Liver (tissue), 8 donors: ENCODE measurements at regions not wholly inside any gene's neighbourhood (a gene's known extent, or its start where the extent isn't known, plus 50 kb on each side); places are given as distances from the start of the nearest gene placed in this dataset.

Source experiments
- DNase-seq: peaks from one replicate; pipeline ENCODE4 v3.0.0-alpha.2; 2017; ENCODE audit warnings: low spot score
- H3K27ac ChIP-seq, 2 donors: one replicate each; pipeline ENCODE4 v1.7.0; 2013; ENCODE audit warnings: inconsistent platforms in 2 of 2, low read length in 2 of 2, control low read depth in 1 of 2, low read depth in 1 of 2, mild to moderate bottlenecking in 1 of 2
- H3K27me3 ChIP-seq, 4 donors: one replicate each; pipeline versions ENCODE4 v1.6.1 to v1.7.0; 2013; ENCODE audit warnings: low read length in 3 of 4, inconsistent platforms in 1 of 4, mild to moderate bottlenecking in 1 of 4, moderate library complexity in 1 of 4; ENCODE audit not compliant: control insufficient read depth in 4 of 4, insufficient read depth in 4 of 4
- H3K36me3 ChIP-seq, 4 donors: one replicate each; pipeline versions ENCODE4 v1.6.1 to v1.7.0; 2013; ENCODE audit warnings: low read length in 3 of 4, mild to moderate bottlenecking in 3 of 4, low read depth in 1 of 4, moderate library complexity in 1 of 4; ENCODE audit not compliant: control insufficient read depth in 4 of 4, insufficient read depth in 3 of 4
- H3K4me1 ChIP-seq, 4 donors: one replicate each; pipeline versions ENCODE4 v1.6.1 to v1.7.0; 2013; ENCODE audit warnings: low read length in 3 of 4, mild to moderate bottlenecking in 3 of 4, moderate library complexity in 1 of 4; ENCODE audit not compliant: control insufficient read depth in 4 of 4, insufficient read depth in 4 of 4
- H3K4me3 ChIP-seq, 3 donors: one replicate each; pipeline versions ENCODE4 v1.6.1 to v1.7.0; 2013; ENCODE audit warnings: low read length in 3 of 3, control low read depth in 1 of 3, low read depth in 1 of 3, mild to moderate bottlenecking in 1 of 3
- H3K9ac ChIP-seq, 2 donors: one replicate each; pipeline ENCODE4 v1.7.0; 2013; ENCODE audit warnings: low read length in 2 of 2, mild to moderate bottlenecking in 2 of 2, moderate library complexity in 2 of 2, control low read depth in 1 of 2, low read depth in 1 of 2
- H3K9me3 ChIP-seq, 4 donors: one replicate each; pipeline versions ENCODE4 v1.6.1 to v1.7.0; 2013; ENCODE audit warnings: low read length in 3 of 4; ENCODE audit not compliant: control insufficient read depth in 4 of 4
- ATF3 ChIP-seq: IDR thresholded peaks from 2 replicates; pipeline ENCODE4 v1.6.1; 2016; ENCODE audit warnings: antibody characterized with exemption
- CTCF ChIP-seq: fragments of 150-350 bp; IDR thresholded peaks from 2 replicates; pipeline ENCODE4 v1.5.1; 2017; ENCODE audit warnings: improper control_type of control experiment, low read depth, low read length; ENCODE audit not compliant: missing input control
- EGR1 ChIP-seq, 2 donors: IDR thresholded peaks; 2 replicates each; pipeline ENCODE4 v1.6.1; 2016 to 2018; ENCODE audit warnings: antibody characterized with exemption in 2 of 2, low read depth in 2 of 2
- FOXA1 ChIP-seq: IDR thresholded peaks from 2 replicates; pipeline ENCODE4 v1.6.1; 2016; ENCODE audit warnings: antibody characterized with exemption
- FOXA2 ChIP-seq: IDR thresholded peaks from 2 replicates; pipeline ENCODE4 v1.6.1; 2016; ENCODE audit warnings: antibody characterized with exemption
- GABPA ChIP-seq, 2 donors: IDR thresholded peaks in 1 of 2; conservative IDR thresholded peaks in 1 of 2; 2 replicates each; pipeline ENCODE4 v1.6.1; 2016; ENCODE audit warnings: antibody characterized with exemption in 2 of 2, mild to moderate bottlenecking in 1 of 2, moderate library complexity in 1 of 2
- HNF4A ChIP-seq, 2 donors: conservative IDR thresholded peaks; 2 replicates each; pipeline ENCODE4 v1.6.1; 2016; ENCODE audit warnings: antibody characterized with exemption in 2 of 2, mild to moderate bottlenecking in 2 of 2
- HNF4G ChIP-seq: IDR thresholded peaks from 2 replicates; pipeline ENCODE4 v1.6.1; 2016; ENCODE audit warnings: antibody characterized with exemption
- JUND ChIP-seq, 2 donors: IDR thresholded peaks; 2 replicates each; pipeline ENCODE4 v1.6.1; 2016; ENCODE audit warnings: antibody characterized with exemption in 2 of 2
- MAX ChIP-seq: IDR thresholded peaks from 2 replicates; pipeline ENCODE4 v1.6.1; 2016; ENCODE audit warnings: antibody characterized with exemption
- NR2F2 ChIP-seq: IDR thresholded peaks from 2 replicates; pipeline ENCODE4 v1.6.1; 2016; ENCODE audit warnings: antibody characterized with exemption
- RAD21 ChIP-seq, 2 donors: IDR thresholded peaks; 2 replicates each; pipeline ENCODE4 v1.6.1; 2016; ENCODE audit warnings: antibody characterized with exemption in 2 of 2, mild to moderate bottlenecking in 2 of 2
- REST ChIP-seq: IDR thresholded peaks from 2 replicates; pipeline ENCODE4 v1.6.1; 2016; ENCODE audit warnings: antibody characterized with exemption, mild to moderate bottlenecking
- RXRA ChIP-seq, 2 donors: IDR thresholded peaks; 2 replicates each; pipeline ENCODE4 v1.6.1; 2017 to 2018; ENCODE audit warnings: antibody characterized with exemption in 2 of 2, mild to moderate bottlenecking in 1 of 2
- SP1 ChIP-seq: IDR thresholded peaks from 2 replicates; pipeline ENCODE4 v1.6.1; 2018; ENCODE audit warnings: antibody characterized with exemption, mild to moderate bottlenecking
- TAF1 ChIP-seq: conservative IDR thresholded peaks from 2 replicates; pipeline ENCODE4 v1.6.1; 2016; ENCODE audit warnings: antibody characterized with exemption, mild to moderate bottlenecking
- YY1 ChIP-seq: IDR thresholded peaks from 2 replicates; pipeline ENCODE4 v1.6.1; 2016; ENCODE audit warnings: antibody characterized with exemption, mild to moderate bottlenecking
- ZBTB33 ChIP-seq: IDR thresholded peaks from 2 replicates; pipeline ENCODE4 v1.6.1; 2016; ENCODE audit warnings: antibody characterized with exemption
- WGBS: extraction: QIAGEN DNeasy Blood & Tissue Kit; methylation state at CpG from one replicate; pipeline ENCODE4 v1.1.7; 2013; 5-methylcytosine and 5-hydroxymethylcytosine counted together
- donor health status: healthy.
- donor health status: healthy.
- donor health status: healthy.
- donor health status: healthy.
- donor health status: healthy.

GRCh38 chr7:130868139-130868538 is 134.1 kb upstream of the KLF14 start:
- Histone ChIP-seq H3K9ac (no peak overlapping the region), H3K4me1 (no peaks in the 10 kb centered on the region), H3K27me3 (no peaks in the 10 kb centered on the region), H3K9me3 (no peaks in the 10 kb centered on the region), H3K36me3 (peaks cover 5 to 62% (median 22%) of the 10 kb centered on the region in 4 donors), H3K4me3 (no peak overlapping the region), H3K27ac (no peak overlapping the region)
- no peak for DNase-seq
- TF ChIP-seq HNF4G (no peak), CTCF (no peak), NR2F2 (no peak), MAX (no peak), FOXA1 (no peak), TAF1 (no peak), EGR1 (IDR thresholded peaks at IDR 0.05; ENCODE audit: low read depth in 2 of 2) (no peak), FOXA2 (no peak), YY1 (no peak), RAD21 (IDR thresholded peaks at IDR 0.05) (no peak), ZBTB33 (no peak), SP1 (no peak), RXRA (IDR thresholded peaks at IDR 0.05) (no peak), GABPA (IDR thresholded peaks at IDR 0.05 in 1 of 2, conservative IDR thresholded peaks at IDR 0.05 in 1 of 2) (no peak), REST (no peak), ATF3 (no peak), HNF4A (conservative IDR thresholded peaks at IDR 0.05) (no peak), JUND (IDR thresholded peaks at IDR 0.05) (no peak)
- 88% methylated on average over 6 of the region's 6 CpGs for WGBS

GRCh38 chr7:130869918-130870317 is 135.9 kb upstream of the KLF14 start:
- 97% methylated on average over 3 of the region's 3 CpGs for WGBS
- Histone ChIP-seq H3K36me3 (peaks cover 5 to 69% (median 23%) of the 10 kb centered on the region in 4 donors), H3K27ac (no peak overlapping the region)

More at GRCh38 chr7:130869918-130870317, 135.9 kb upstream of the KLF14 start:
- no peak for DNase-seq
- H3K9me3 ChIP-seq = no peaks in the 10 kb centered on the region
- no peak overlapping the region for H3K4me3 ChIP-seq
- H3K27me3 ChIP-seq = no peaks in the 10 kb centered on the region
- H3K9ac ChIP-seq = no peak overlapping the region
- H3K4me1 ChIP-seq = no peaks in the 10 kb centered on the region
- no peak for TF ChIP-seq MAX
- TF ChIP-seq REST = no peak
- TF ChIP-seq EGR1 (IDR thresholded peaks at IDR 0.05; ENCODE audit: low read depth in 2 of 2) = no peak
- TF ChIP-seq FOXA2 = no peak
